ENCODE measurements at regions not wholly inside any gene's neighbourhood (a gene's known extent, or its start where the extent isn't known, plus 50 kb on each side); places are given as distances from the start of the nearest gene placed in this dataset.

DNA sequence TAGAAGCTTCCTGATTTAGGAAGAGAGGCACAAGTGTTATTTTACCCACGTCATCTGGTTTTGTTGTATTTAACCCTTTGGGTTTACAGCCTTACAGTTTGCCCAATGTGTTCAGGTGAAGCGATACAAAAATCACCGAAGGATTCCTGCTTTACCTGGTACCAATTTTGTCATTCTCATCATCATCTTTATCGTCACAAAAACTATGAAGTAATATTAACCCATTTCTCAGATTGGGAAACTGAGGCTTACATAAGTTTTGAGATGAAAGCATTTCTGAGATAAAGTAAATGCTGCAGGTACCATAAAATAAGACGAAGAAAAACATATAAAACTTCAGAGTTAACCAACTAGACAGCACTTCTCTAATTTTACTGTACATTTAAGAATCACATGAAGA lies 370.6 kb upstream of the OR4E1 start:
- Histone ChIP-seq H3K4me1 (no peaks in the 10 kb centered on the region), H3K4me3 (no peak overlapping the region), H3K36me3 (replicated peaks) (no peaks in the 10 kb centered on the region), H3K9me3 (no peaks in the 10 kb centered on the region), H3K27me3 (ENCODE audit: low read depth) (no peaks in the 10 kb centered on the region)
- in situ Hi-C loops (cut with MboI; ENCODE audit: low sequenced_read_pairs) = no loop called here
- DNase-seq (ENCODE audit: low spot score in 2 of 2) = no peak

DNA sequence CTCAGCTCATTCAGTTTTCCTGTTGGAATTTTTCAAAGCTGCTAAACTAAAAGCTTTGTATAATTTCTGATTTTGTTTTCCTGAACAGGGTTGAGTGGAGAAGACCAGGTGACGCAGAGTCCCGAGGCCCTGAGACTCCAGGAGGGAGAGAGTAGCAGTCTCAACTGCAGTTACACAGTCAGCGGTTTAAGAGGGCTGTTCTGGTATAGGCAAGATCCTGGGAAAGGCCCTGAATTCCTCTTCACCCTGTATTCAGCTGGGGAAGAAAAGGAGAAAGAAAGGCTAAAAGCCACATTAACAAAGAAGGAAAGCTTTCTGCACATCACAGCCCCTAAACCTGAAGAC lies 367.1 kb upstream of the OR4E1 start:
- in situ Hi-C loops (cut with MboI; ENCODE audit: low sequenced_read_pairs) = no loop called here

DNA sequence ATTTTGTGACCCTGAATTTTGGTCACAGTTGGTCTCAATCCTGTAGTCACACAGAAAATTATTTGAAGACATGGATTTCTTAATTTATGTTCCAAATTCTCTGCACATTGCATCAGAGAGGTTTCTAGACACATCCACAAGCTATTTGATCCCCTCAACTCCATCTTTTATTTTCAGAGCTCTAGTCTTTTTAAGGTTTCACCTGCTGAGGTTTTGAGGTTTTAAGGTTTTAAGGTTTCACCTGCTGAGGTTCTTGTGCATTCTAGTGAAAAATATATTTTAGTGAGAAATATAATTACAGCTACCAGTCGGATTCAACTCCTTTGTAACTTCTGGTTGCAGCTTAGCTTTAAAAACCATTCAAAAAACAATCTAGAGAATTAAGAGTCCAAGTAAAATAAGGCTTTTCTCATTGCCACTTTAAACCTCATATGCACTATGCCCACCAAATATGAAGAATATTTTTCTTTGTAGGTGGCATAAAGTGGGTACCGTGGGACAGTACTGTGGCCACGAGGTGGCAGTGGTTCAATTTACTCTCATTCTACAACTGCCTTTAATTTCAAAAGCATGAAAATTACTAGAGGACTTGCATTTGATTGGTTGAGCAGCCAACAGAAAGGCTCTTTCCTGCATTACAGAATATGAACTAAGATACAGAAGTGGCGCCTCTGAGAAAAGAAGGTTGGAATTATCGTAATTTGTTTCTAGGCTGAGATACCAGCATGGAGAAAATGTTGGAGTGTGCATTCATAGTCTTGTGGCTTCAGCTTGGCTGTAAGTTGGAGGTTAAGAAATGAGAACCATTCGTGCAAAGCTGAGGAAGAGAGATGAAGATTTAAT lies 366.5 kb upstream of the OR4E1 start:
- H3K4me1 ChIP-seq = no peaks in the 10 kb centered on the region; the same call in 1 of the 2 replicates
- in situ Hi-C loops (cut with MboI; ENCODE audit: low sequenced_read_pairs) = no loop called here
- DNase-seq (ENCODE audit: low spot score in 2 of 2) = peak in 1 of 2 experiments; percentile 10
- H3K27me3 ChIP-seq (ENCODE audit: low read depth) = no peaks in the 10 kb centered on the region
- H3K36me3 ChIP-seq (replicated peaks) = no peaks in the 10 kb centered on the region
- no peaks in the 10 kb centered on the region for H3K9me3 ChIP-seq
- H3K4me3 ChIP-seq = no peak overlapping the region

More for the DNA sequence above, 367.1 kb upstream of the OR4E1 start:
- Histone ChIP-seq H3K4me3 (no peak overlapping the region), H3K27me3 (ENCODE audit: low read depth) (no peaks in the 10 kb centered on the region), H3K4me1 (no peaks in the 10 kb centered on the region; the same call in 1 of the 2 replicates), H3K36me3 (replicated peaks) (no peaks in the 10 kb centered on the region), H3K9me3 (no peaks in the 10 kb centered on the region)
- DNase-seq (ENCODE audit: low spot score in 2 of 2) = no peak

DNA sequence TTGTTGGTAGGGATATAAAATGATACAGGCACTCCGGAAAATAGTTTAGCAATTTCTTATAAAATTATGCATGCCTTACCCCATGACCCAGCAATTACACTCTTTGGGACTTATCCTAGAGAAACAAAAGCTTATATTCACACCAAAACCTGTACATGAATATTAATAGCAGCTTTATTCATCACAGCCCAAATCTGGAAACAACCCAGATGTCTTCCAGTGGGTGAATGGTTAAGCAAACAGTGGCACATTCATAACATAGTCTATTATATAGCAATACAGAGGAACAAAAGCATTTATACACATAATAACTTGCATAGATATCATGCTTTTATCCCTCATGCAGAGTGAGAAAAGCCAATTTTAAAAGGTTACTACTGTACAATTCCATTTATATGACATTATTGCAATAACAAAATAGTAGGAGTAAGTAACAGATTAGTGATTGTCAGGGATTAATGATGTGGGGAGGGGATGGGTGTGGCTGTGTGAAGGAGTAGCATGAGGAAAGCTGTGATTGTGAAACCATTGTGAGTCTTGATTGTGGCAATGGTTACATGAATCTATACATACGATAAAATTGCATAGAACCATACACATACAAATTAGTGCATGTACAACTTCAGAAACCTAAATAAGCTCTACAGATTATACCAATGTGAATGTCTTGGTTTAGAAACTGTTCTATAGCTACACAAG lies 363.1 kb upstream of the OR4E1 start:
- in situ Hi-C loops (cut with MboI; ENCODE audit: low sequenced_read_pairs) = no loop called here
- Histone ChIP-seq H3K27me3 (ENCODE audit: low read depth) (no peaks in the 10 kb centered on the region), H3K9me3 (no peaks in the 10 kb centered on the region), H3K36me3 (replicated peaks) (no peaks in the 10 kb centered on the region), H3K4me3 (no peak overlapping the region), H3K4me1 (no peaks in the 10 kb centered on the region; the same call in 1 of the 2 replicates)
- no peak for DNase-seq (ENCODE audit: low spot score in 2 of 2)

DNA sequence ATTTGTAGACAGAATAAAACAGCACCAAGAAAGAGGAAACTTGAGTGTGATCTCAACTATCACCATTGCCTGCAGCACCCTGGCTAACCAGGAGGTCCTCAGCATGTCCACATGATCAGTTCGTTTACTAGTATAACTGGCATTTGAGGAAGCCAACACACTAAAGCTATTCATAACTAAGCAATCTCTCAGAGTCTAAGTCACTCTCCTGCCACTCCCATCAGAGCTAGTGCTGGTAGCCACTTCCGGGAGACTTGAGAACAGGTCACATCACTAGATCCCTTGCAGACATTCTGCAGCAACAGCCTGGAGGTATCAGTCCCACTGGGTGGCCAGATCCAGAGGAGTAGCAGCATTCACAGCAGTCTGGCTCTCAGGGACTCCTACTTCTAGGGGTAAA lies 352.9 kb upstream of the OR4E1 start:
- Histone ChIP-seq H3K36me3 (replicated peaks) (no peaks in the 10 kb centered on the region), H3K9me3 (no peaks in the 10 kb centered on the region), H3K4me1 (no peaks in the 10 kb centered on the region), H3K4me3 (no peak overlapping the region), H3K27me3 (ENCODE audit: low read depth) (no peaks in the 10 kb centered on the region)
- DNase-seq (ENCODE audit: low spot score in 2 of 2) = no peak
- in situ Hi-C loops (cut with MboI; ENCODE audit: low sequenced_read_pairs) = no loop called here

DNA sequence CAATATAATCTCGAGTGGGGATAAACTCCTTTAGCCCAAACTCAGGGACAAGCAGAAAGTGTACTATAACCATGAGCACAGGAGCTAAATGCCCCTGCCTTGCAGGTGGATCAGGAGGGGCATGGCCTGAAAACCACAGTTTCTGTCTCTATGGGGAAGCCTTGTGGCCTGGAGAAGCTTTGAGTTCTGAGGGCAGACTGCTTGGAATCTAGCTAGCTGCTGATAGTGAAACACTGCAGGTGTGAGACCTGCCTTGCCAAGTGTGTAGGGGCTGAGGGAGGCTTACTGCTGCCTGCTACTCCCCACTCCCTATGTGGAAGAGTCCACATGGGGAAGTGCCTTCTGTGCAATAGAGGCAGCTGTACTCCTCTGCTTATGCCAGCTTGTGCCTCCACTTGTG lies 352.3 kb upstream of the OR4E1 start:
- H3K27me3 ChIP-seq (ENCODE audit: low read depth) = no peaks in the 10 kb centered on the region
- in situ Hi-C loops (cut with MboI; ENCODE audit: low sequenced_read_pairs) = no loop called here
- H3K4me1 ChIP-seq = no peaks in the 10 kb centered on the region
- no peaks in the 10 kb centered on the region for H3K9me3 ChIP-seq
- H3K36me3 ChIP-seq (replicated peaks) = no peaks in the 10 kb centered on the region
- DNase-seq (ENCODE audit: low spot score in 2 of 2) = no peak
- no peak overlapping the region for H3K4me3 ChIP-seq

DNA sequence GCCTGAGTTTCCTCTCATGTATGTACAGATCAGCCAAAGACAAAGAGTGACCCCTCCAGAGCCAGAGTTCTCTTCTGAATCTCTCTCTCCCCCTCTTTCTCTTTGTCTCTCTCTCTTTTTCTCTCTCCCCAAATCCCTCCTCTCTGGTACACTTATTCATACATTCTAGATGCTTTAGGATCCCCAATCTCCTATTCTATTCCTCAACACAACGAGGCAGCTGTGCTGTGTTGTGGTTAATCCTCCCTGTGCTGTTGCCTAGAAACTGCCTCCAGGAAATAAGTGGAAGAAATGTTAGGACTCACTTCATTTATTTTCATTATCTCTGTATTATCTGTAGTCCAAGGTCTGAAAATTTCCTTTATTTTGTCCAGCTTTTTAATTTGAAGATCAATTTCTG lies 350.5 kb upstream of the OR4E1 start:
- Histone ChIP-seq H3K9me3 (no peaks in the 10 kb centered on the region), H3K27me3 (ENCODE audit: low read depth) (no peaks in the 10 kb centered on the region), H3K4me3 (no peak overlapping the region), H3K36me3 (replicated peaks) (no peaks in the 10 kb centered on the region), H3K4me1 (no peaks in the 10 kb centered on the region)
- in situ Hi-C loops (cut with MboI; ENCODE audit: low sequenced_read_pairs) = no loop called here
- DNase-seq (ENCODE audit: low spot score in 2 of 2) = no peak

DNA sequence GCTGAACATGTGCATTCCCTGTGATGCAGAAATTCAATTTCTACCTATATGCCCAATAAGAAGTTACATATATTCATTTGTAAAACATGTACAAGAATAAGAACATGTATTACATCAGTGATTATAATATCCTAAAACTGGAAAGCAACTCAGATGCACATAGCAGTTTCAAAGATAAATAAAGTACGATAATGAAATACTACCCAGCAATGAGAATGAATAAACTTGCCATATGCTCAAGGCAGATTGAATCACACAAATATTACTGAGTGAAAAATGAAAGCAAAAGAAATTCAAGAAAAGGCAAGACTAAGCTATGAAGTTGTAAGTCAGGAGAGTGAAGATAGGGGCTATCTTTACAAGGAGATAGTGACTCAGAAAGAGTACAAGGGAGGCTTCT lies 345.3 kb upstream of the OR4E1 start:
- DNase-seq (ENCODE audit: low spot score in 2 of 2) = no peak
- no peaks in the 10 kb centered on the region for H3K9me3 ChIP-seq
- H3K4me1 ChIP-seq = no peaks in the 10 kb centered on the region
- in situ Hi-C loops (cut with MboI; ENCODE audit: low sequenced_read_pairs) = no loop called here
- no peaks in the 10 kb centered on the region for H3K27me3 ChIP-seq (ENCODE audit: low read depth)
- H3K4me3 ChIP-seq = no peak overlapping the region
- no peaks in the 10 kb centered on the region for H3K36me3 ChIP-seq (replicated peaks)

DNA sequence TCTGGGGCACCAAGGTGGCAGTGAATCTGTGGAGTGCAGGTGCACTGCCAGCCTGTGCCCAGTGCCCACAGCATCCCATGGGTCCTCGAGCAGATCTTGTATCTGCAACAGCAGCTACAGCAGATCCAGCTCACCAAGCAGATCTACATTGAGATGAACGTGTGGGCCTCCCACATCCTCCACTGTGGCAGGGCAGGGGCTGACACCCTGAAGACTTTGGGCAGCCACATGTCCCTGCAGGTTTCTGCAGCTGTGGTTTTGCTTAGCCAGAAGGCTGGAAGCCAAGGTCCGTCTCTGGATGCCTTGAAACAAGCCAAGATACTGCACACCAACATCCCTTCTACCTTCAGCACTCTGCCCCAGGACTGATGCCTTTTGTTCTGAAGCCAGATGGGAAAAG lies 338.8 kb upstream of the OR4E1 start:
- no peak overlapping the region for H3K4me3 ChIP-seq
- no peaks in the 10 kb centered on the region for H3K9me3 ChIP-seq
- in situ Hi-C loops (cut with MboI; ENCODE audit: low sequenced_read_pairs) = no loop called here
- H3K36me3 ChIP-seq (replicated peaks) = no peaks in the 10 kb centered on the region
- DNase-seq (ENCODE audit: low spot score in 2 of 2) = no peak
- no peaks in the 10 kb centered on the region for H3K27me3 ChIP-seq (ENCODE audit: low read depth)
- no peaks in the 10 kb centered on the region for H3K4me1 ChIP-seq

DNA sequence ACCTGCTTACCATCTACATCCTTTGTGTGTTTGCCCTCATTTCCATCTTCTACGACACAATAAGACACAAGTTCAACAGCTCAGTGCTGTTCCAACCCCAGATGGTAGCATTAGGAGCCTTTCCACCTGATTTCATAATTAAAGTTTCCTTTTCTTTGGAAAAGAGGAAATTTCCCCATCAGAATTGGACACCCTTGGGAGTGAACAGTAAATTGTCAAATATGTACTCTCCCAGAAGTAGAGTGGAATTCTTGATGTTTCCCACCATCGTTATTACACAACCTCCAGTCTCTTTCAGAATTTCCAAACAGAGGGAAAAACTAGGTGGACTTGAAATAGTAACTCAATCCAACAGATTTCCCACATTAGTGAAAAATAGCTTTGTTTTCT lies 337.6 kb upstream of the OR4E1 start:
- no peak for DNase-seq (ENCODE audit: low spot score in 2 of 2)

DNA sequence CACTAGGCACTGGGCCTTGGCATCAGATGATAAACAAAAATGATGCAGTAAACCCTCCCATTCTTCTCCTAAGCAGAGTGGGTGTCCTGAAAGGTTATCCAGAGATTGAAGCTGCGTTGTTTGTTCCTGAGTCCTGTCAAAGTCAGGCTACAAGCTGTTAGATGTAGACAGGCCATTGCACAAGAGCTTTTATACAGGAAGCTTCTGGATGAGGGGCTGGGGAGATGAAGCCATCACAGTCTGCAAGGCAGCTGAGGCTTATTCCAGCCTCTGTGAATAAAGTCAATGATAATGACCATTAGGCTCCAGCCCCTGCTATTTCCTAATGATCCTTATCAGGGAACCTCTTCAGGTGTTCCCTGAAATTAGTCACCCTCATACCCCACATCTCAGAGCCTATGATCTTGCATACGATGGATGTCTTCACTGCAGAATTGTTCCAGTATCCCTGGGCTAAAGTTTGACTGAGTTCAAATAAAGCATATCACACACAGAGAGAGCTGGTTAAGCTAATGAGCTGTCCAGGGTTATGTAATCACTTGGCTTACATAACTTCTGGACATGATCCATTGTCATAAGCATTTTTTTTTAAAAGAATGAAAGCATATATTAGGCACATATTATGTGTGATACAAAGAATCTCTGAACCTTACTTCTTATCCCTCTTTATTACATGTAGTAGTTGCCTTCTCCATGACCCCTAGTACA lies 337.1 kb upstream of the OR4E1 start:
- H3K4me1 ChIP-seq = no peaks in the 10 kb centered on the region
- in situ Hi-C loops (cut with MboI; ENCODE audit: low sequenced_read_pairs) = no loop called here
- no peak overlapping the region for H3K4me3 ChIP-seq
- DNase-seq (ENCODE audit: low spot score in 2 of 2) = no peak
- H3K27me3 ChIP-seq (ENCODE audit: low read depth) = no peaks in the 10 kb centered on the region
- no peaks in the 10 kb centered on the region for H3K36me3 ChIP-seq (replicated peaks)
- H3K9me3 ChIP-seq = no peaks in the 10 kb centered on the region

More for the DNA sequence above, 337.6 kb upstream of the OR4E1 start:
- Histone ChIP-seq H3K27me3 (ENCODE audit: low read depth) (no peaks in the 10 kb centered on the region), H3K36me3 (replicated peaks) (no peaks in the 10 kb centered on the region), H3K9me3 (no peaks in the 10 kb centered on the region), H3K4me3 (no peak overlapping the region), H3K4me1 (no peaks in the 10 kb centered on the region)
- in situ Hi-C loops (cut with MboI; ENCODE audit: low sequenced_read_pairs) = no loop called here

DNA sequence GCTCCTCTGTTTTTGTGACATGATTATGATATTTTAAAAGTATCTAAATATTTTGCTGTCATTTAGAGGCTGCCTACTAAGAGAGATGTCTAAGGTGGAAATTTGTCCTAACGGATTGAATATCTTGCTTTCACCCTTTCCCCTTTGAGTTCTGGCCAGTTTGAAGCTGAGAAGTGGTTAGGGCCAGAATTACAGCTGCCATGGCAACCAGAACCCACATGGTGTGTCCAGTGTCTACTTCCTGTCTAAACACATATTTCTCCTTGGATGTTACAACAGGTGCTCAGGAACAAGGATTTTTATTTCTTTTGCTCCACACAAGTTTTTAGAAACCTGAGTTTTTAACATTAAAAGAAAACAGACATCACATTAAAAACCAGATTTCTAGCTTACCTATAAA lies 335.1 kb upstream of the OR4E1 start:
- H3K4me3 ChIP-seq = no peak overlapping the region
- no peaks in the 10 kb centered on the region for H3K36me3 ChIP-seq (replicated peaks)
- in situ Hi-C loops (cut with MboI; ENCODE audit: low sequenced_read_pairs) = no loop called here
- no peak for DNase-seq (ENCODE audit: low spot score in 2 of 2)
- H3K4me1 ChIP-seq = no peaks in the 10 kb centered on the region
- H3K27me3 ChIP-seq (ENCODE audit: low read depth) = no peaks in the 10 kb centered on the region
- H3K9me3 ChIP-seq = no peaks in the 10 kb centered on the region

DNA sequence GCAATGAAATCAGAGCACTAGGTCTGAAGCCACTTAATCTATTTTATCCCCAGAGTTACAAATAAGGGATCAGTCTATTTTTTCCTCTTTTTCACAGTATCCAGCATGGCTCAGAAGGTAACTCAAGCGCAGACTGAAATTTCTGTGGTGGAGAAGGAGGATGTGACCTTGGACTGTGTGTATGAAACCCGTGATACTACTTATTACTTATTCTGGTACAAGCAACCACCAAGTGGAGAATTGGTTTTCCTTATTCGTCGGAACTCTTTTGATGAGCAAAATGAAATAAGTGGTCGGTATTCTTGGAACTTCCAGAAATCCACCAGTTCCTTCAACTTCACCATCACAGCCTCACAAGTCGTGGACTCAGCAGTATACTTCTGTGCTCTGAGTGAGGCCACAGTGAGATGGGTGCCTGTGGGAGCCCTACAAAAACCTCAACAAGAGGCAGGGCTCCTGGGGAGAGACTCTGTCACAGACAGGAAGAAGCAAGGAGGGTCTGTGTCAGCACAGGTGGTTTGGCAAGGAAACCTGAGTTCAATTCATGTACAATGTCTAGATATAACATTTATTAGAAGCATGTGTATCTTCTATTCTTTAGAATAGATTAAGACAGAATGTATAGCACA lies 334.3 kb upstream of the OR4E1 start:
- Histone ChIP-seq H3K4me1 (no peaks in the 10 kb centered on the region), H3K36me3 (replicated peaks) (no peaks in the 10 kb centered on the region), H3K9me3 (no peaks in the 10 kb centered on the region), H3K27me3 (ENCODE audit: low read depth) (no peaks in the 10 kb centered on the region), H3K4me3 (no peak overlapping the region)
- in situ Hi-C loops (cut with MboI; ENCODE audit: low sequenced_read_pairs) = no loop called here
- no peak for DNase-seq (ENCODE audit: low spot score in 2 of 2)

DNA sequence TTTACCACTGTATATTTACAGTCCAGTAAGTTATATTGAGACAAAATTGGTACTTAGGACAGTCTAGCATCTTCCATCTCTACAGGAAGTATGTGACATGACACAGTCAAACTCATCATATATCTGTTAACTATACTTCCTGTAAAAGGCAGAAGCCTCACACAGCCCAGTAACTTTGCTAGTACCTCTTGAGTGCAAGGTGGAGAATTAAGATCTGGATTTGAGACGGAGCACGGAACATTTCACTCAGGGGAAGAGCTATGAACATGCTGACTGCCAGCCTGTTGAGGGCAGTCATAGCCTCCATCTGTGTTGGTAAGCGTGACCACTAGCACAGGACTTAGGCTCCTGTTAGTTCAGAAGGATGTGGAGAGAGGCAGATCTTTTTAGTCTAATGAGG lies 333.7 kb upstream of the OR4E1 start:
- Histone ChIP-seq H3K36me3 (replicated peaks) (no peaks in the 10 kb centered on the region), H3K4me1 (no peaks in the 10 kb centered on the region), H3K4me3 (no peak overlapping the region), H3K27me3 (ENCODE audit: low read depth) (no peaks in the 10 kb centered on the region), H3K9me3 (no peaks in the 10 kb centered on the region)
- DNase-seq (ENCODE audit: low spot score in 2 of 2) = no peak
- in situ Hi-C loops (cut with MboI; ENCODE audit: low sequenced_read_pairs) = no loop called here
